ENCODE measurements at regions not wholly inside any gene's neighbourhood (a gene's known extent, or its start where the extent isn't known, plus 50 kb on each side); places are given as distances from the start of the nearest gene placed in this dataset.
"Not testable (repeated sequence)": the region's sequence is repeated elsewhere in the genome, so short reads cannot be mapped to it uniquely, and the experiment has no call there.

DNA sequence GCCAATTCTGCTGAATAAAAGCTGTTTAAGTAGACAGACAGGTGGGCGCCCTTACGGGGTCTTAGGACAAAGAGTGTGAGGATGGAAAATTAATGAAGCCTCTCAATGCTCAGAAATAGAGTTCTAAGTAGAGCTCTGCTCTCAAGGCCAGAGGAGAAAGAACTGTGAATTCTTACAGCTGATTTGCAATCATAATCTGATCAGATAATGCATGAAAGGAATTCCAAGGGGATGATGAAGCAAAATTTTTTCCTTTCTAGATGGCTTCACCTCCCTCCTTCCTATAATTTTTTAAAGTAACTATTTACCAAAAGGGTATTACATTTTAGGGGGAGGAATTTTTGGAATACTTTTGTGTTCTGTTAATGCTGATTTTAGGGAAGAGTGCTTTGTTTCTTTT is 308.1 kb upstream of the HS3ST5 start:
- DNase-seq (no peak), ATAC-seq (no peak)
- peaks cover 0 to 12% (median 8%) of the 10 kb centered on the region in 9 donors for H3K9me3 Mint-ChIP-seq
- H3K27ac Mint-ChIP-seq, result no peak overlapping the region
- no peak overlapping the region for H3K4me3 Mint-ChIP-seq
- H3K36me3 Mint-ChIP-seq, result no peaks in the 10 kb centered on the region
- no peaks in the 10 kb centered on the region for H3K4me1 Mint-ChIP-seq
- no peaks in the 10 kb centered on the region for H3K27me3 Mint-ChIP-seq
- POLR2A ChIA-PET, result interaction anchor here (0.6 kb wide), 1 partner anchor 13 kb away, joined by 3 read pairs; no protein-coding TSS in a partner anchor

DNA sequence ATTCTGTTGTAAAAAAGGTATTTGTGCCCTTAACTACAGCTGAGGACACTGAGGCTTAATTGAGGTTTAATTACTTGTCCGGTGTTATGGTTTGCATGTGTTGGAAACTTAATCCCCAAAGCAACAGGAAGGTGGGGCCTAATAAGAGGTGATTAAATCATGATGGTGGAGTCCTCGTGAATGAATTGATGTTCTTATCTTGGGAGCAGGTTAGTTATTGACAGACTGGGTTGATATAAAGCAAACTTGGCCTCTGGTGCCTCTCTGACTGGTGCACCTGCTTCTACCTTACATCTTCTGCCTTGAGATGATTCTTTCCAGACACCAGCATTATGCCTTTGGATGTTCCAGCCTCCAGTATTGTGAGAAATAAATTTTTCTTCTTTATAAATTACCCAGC is 306.5 kb upstream of the HS3ST5 start:
- Mint-ChIP-seq H3K9me3 (peaks cover 0 to 14% (median 9%) of the 10 kb centered on the region in 9 donors), H3K27ac (no peak overlapping the region), H3K36me3 (no peaks in the 10 kb centered on the region), H3K27me3 (no peaks in the 10 kb centered on the region), H3K4me1 (no peaks in the 10 kb centered on the region), H3K4me3 (no peak overlapping the region)
- ATAC-seq (no peak), DNase-seq (no peak)
- POLR2A ChIA-PET, result no interaction called here

DNA sequence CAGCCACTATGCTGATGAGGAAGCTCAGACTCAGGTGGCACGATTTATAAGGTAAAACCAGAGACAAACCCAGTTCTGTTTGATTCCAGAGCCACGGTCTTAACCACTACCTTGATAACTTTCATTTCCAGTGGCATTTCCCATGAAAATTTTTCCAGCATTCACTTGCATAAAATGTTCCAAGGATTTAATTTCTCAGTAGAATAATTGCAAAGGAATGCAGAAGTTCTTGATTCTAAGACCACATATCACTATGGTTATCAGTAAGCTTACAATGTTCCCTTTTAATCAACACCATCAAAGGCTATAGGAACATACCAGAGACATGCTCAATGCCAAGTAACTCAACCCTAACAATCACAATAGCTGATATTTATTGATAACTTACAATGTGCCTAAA is 306.0 kb upstream of the HS3ST5 start:
- H3K27ac Mint-ChIP-seq, result no peak overlapping the region
- POLR2A ChIA-PET, result no interaction called here
- no peaks in the 10 kb centered on the region for H3K27me3 Mint-ChIP-seq
- ATAC-seq, result no peak
- H3K4me3 Mint-ChIP-seq, result no peak overlapping the region
- peaks cover 0 to 14% (median 9%) of the 10 kb centered on the region in 9 donors for H3K9me3 Mint-ChIP-seq
- no peak for DNase-seq
- no peaks in the 10 kb centered on the region for H3K36me3 Mint-ChIP-seq
- no peaks in the 10 kb centered on the region for H3K4me1 Mint-ChIP-seq

DNA sequence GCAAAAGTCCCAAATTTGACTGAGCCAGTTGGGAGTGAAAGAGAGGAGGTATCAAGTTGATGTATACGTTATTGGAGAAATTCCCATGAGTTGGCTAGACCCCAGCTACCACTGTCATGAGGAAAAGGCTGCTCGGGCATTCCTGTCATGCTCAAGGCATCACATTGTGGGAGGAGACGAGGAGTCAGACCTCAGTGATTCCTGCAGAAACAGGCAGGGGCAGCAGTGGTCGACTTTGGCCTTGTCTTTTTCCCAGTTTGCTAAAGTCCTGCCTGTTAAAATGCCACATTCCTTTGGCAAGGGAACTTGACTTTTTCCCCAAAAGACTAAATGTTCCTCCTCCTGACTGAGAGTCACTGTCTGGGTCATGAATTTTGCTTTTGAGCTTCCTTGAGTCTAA is 295.5 kb upstream of the HS3ST5 start:
- ATAC-seq (no peak), DNase-seq (no peak)
- no peaks in the 10 kb centered on the region for H3K36me3 Mint-ChIP-seq
- peaks cover 0 to 17% (median 7%) of the 10 kb centered on the region in 9 donors for H3K9me3 Mint-ChIP-seq
- H3K27ac Mint-ChIP-seq, result no peak overlapping the region
- H3K4me1 Mint-ChIP-seq, result no peaks in the 10 kb centered on the region
- no peak overlapping the region for H3K4me3 Mint-ChIP-seq
- POLR2A ChIA-PET, result no interaction called here
- H3K27me3 Mint-ChIP-seq, result no peaks in the 10 kb centered on the region

DNA sequence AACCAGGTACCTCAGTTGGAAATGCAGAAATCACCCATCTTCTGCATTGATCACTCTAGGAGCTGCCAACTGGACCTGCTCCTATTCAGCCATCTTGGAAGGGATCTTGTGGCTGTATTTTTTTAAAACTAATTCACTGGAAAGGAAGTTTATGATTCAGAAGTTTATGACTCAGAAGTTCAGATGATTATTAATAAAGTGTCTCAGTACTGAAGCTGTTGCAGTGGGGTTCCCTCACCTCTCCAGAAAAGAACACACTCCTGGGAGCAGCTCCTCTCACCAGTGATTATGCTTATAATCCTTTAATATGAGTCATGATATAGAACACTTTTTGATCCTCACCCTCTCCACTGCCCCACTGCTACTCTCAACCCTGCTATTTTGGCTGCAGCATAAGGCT is 291.2 kb upstream of the HS3ST5 start:
- H3K9me3 Mint-ChIP-seq, result peaks cover 4 to 27% (median 14%) of the 10 kb centered on the region in 9 donors
- DNase-seq (no peak), ATAC-seq (no peak)
- H3K36me3 Mint-ChIP-seq, result no peaks in the 10 kb centered on the region
- no peaks in the 10 kb centered on the region for H3K27me3 Mint-ChIP-seq
- POLR2A ChIA-PET, result no interaction called here
- no peaks in the 10 kb centered on the region for H3K4me1 Mint-ChIP-seq
- no peak overlapping the region for H3K27ac Mint-ChIP-seq
- no peak overlapping the region for H3K4me3 Mint-ChIP-seq

DNA sequence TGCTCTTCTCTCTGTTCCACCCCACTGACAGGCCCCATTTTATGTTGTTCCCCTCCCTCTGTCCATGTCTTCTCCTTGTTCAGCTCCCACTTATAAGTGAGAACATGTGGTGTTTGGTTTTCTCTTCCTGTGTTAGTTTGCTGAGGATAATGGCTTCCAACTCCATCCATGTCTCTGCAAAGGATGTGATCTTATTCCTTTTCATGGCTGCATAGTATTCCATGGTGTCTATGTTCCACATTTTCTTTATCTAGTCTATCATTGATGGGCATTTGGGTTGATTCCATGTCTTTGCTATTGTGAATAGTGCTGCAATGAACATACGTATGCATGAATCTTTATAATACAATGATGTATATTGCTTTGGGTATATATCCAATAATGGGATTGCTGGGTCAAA is 283.4 kb upstream of the HS3ST5 start:
- H3K9me3 Mint-ChIP-seq, result peaks cover 8 to 40% (median 12%) of the 10 kb centered on the region in 9 donors
- H3K4me1 Mint-ChIP-seq, H3K4me3 Mint-ChIP-seq, ATAC-seq, H3K27me3 Mint-ChIP-seq, H3K36me3 Mint-ChIP-seq, H3K27ac Mint-ChIP-seq, POLR2A ChIA-PET, DNase-seq: not testable (repeated sequence)

DNA sequence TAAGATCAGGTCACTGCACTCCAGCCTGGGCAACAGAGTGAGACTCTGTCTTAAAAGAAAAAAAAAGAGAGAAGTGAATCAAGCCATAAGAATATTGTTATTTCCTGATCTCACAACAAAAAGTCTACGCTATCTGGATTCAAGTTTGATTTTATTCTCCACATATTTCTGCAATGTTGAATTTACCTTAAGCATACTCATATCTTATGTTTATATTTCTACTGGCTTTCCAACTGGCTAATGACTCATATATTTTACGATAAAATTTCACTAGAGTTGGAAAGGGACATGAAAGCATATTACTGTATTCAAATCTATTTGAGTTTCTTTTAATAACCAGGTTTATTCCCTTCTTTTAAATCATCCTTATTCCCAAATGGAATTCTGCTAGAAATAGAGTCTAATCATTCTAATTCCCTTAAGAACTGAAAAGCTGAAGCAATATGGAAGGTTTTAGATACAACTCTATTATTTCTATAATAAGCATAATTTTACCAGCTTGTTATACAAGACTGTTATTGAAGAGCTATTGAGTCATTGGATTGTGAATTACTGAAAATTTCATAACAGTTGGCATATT is 276.9 kb upstream of the HS3ST5 start:
- Mint-ChIP-seq H3K4me3 (no peak overlapping the region), H3K27me3 (no peaks in the 10 kb centered on the region), H3K27ac (no peak overlapping the region), H3K36me3 (no peaks in the 10 kb centered on the region), H3K4me1 (no peaks in the 10 kb centered on the region), H3K9me3 (peaks cover 0 to 18% (median 6%) of the 10 kb centered on the region in 9 donors)
- ATAC-seq, result no peak
- POLR2A ChIA-PET, result no interaction called here
- no peak for DNase-seq

DNA sequence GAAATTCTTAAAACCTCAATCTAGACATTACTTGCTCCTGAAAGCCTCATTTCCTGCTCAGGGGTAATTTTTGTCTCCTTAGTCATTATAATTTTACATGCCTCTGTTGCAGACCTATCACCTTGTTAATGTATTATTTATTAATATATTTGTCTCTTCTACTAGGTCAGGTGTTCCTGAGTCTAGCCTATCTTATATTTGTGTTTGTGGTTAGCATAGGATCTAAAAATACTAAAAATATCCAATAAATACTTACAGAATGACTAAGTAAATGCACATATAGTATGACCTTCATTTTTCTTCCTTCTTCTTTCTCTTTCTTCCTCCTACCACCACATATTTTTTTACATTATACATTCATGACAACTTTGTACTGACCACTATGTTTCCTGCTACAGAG is 268.9 kb upstream of the HS3ST5 start:
- DNase-seq (no peak), ATAC-seq (no peak)
- no peak overlapping the region for H3K27ac Mint-ChIP-seq
- no peaks in the 10 kb centered on the region for H3K27me3 Mint-ChIP-seq
- H3K9me3 Mint-ChIP-seq, result peaks cover 3 to 13% (median 6%) of the 10 kb centered on the region in 9 donors
- H3K36me3 Mint-ChIP-seq, result no peaks in the 10 kb centered on the region
- POLR2A ChIA-PET, result no interaction called here
- no peaks in the 10 kb centered on the region for H3K4me1 Mint-ChIP-seq
- H3K4me3 Mint-ChIP-seq, result no peak overlapping the region

DNA sequence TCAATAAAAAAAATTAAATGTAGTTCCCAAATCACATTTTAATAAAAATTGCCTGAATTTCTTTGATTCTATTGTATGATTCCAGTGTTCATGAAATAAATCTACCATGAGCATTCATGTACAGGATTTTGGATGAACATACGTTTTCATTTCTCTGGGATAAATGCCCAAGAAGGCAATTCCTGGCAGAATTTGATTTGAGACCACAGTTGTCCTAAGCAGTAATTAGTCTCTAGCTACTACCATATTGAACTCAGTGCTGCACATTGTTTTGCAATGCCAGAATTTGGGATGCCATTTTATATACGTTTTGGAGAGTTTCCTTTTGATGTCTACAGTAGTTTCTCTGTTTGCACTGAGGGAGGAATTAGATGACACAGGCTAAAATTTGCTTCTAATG is 265.3 kb upstream of the HS3ST5 start:
- Mint-ChIP-seq H3K27me3 (no peaks in the 10 kb centered on the region), H3K4me3 (no peak overlapping the region), H3K27ac (no peak overlapping the region), H3K36me3 (no peaks in the 10 kb centered on the region), H3K9me3 (peaks cover 3 to 21% (median 6%) of the 10 kb centered on the region in 9 donors), H3K4me1 (no peaks in the 10 kb centered on the region)
- ATAC-seq, result no peak
- POLR2A ChIA-PET, result no interaction called here
- no peak for DNase-seq

DNA sequence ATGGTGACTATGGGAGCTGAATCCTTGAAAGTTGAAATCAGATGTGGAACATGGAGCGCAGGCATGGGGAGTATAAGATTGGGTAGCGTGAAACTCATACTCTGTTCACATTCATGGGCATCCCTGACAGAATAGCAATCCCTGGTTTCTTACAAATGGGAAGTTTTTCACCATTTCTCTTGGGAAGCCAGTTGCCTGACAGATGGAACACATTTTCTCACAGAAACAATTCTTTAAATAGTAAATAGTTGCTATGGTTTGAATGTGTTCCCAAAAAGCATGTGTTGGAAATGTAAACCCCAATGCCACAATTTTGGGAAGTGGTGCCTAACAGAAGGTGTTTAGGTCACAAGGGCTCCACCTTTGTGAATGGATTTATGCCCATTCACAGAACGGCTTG is 262.8 kb upstream of the HS3ST5 start:
- no peak for ATAC-seq
- peaks cover 0 to 11% (median 3%) of the 10 kb centered on the region in 9 donors for H3K9me3 Mint-ChIP-seq
- H3K27me3 Mint-ChIP-seq, result no peaks in the 10 kb centered on the region
- H3K4me1 Mint-ChIP-seq, result no peaks in the 10 kb centered on the region
- H3K36me3 Mint-ChIP-seq, result no peaks in the 10 kb centered on the region
- H3K27ac Mint-ChIP-seq, result no peak overlapping the region
- H3K4me3 Mint-ChIP-seq, result no peak overlapping the region
- POLR2A ChIA-PET, result no interaction called here
- no peak for DNase-seq

DNA sequence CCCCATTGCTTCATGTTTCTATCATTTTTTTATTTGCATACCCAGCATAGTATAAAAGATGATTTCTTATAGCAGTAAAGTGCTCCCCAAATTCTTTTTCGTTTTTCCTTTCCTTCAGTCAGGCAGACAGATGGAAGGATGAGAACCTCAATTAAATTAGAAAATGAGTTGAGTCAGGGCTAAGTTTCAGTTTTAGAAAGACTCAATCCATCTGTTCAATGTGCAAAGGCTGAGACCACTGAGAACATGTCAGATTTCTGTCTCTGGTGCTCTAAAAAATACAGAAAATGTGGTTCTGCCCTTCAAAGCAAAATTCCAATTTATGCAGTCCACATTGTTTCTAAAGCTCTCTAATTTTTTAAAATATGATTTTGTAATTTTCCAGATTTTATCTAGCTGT is 257.6 kb upstream of the HS3ST5 start:
- peaks cover 0 to 11% (median 4%) of the 10 kb centered on the region in 9 donors for H3K9me3 Mint-ChIP-seq

DNA sequence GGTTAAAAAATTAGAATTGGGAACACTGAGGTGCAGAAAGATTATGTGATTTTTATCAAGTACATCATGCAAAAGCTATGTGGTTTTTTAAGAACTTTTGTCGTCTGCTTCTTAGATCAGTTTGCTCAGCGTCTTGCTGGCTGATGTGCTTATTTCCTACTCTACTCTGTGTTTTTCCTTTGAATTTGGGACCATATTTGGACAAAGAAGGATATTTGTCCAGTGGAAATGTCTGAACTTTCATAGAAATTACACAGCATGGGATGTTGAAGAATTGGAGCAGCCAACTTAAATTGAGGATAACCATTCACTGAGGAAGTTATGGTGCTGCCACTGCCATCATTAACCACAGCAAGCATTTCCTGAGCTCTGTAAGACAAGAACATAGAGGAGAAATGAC is 252.8 kb upstream of the HS3ST5 start:
- no peak overlapping the region for H3K4me3 Mint-ChIP-seq
- no peak overlapping the region for H3K27ac Mint-ChIP-seq
- H3K9me3 Mint-ChIP-seq, result peaks cover 0 to 17% (median 1%) of the 10 kb centered on the region in 9 donors
- no peaks in the 10 kb centered on the region for H3K27me3 Mint-ChIP-seq
- DNase-seq (no peak), ATAC-seq (no peak)
- H3K36me3 Mint-ChIP-seq, result no peaks in the 10 kb centered on the region
- no peaks in the 10 kb centered on the region for H3K4me1 Mint-ChIP-seq
- POLR2A ChIA-PET, result no interaction called here

More for the DNA sequence above, 257.6 kb upstream of the HS3ST5 start:
- Mint-ChIP-seq H3K4me1 (no peaks in the 10 kb centered on the region), H3K4me3 (no peak overlapping the region), H3K27me3 (no peaks in the 10 kb centered on the region), H3K36me3 (no peaks in the 10 kb centered on the region), H3K27ac (no peak overlapping the region)
- DNase-seq (no peak), ATAC-seq (no peak)
- POLR2A ChIA-PET, result no interaction called here

DNA sequence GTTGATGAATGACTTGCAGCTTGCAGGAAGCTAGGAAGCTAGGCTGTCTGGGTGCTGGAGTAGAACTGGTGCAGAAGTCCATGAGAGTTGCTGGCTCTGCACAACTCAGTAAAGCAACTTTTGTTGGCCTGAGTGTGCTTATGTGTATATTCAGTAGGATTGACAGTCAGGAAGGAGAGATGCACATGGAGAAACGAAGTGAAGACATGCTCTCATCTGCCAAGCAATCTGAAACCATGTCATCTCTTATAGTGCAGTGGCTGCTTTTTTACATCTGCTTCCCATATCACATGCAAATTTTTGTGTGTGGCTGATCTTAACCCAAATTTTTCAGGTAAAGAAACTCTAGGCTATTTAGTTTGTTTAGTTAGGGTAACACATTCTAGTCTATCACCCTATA is 252.4 kb upstream of the HS3ST5 start:
- Mint-ChIP-seq H3K27ac (no peak overlapping the region), H3K4me1 (no peaks in the 10 kb centered on the region), H3K27me3 (no peaks in the 10 kb centered on the region), H3K9me3 (peaks cover 0 to 17% (median 1%) of the 10 kb centered on the region in 9 donors), H3K36me3 (no peaks in the 10 kb centered on the region), H3K4me3 (no peak overlapping the region)
- POLR2A ChIA-PET, result no interaction called here
- DNase-seq, result no peak
- ATAC-seq, result no peak

DNA sequence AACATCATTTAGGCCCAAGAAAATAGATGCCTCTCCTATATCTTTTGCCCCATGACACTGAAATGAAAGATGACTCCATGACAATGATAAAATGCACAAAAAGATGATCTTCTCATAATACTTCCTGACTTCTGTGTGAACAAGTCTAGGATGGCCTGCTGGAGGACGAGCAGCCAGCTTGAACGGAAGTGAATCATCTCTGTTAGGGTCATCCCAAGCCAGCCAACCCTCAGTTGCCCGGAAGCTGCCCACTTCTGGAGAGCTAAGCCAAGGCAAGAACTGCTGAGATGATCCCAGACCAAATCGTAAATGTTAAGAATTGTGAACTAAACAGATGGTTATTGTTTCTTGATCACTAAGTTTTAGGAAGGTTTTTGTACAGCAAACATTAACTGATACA is 249.7 kb upstream of the HS3ST5 start:
- Mint-ChIP-seq H3K27ac (no peak overlapping the region), H3K36me3 (no peaks in the 10 kb centered on the region)

More for the DNA sequence above, 249.7 kb upstream of the HS3ST5 start:
- no peak overlapping the region for H3K4me3 Mint-ChIP-seq
- ATAC-seq, result no peak
- POLR2A ChIA-PET, result no interaction called here
- DNase-seq, result no peak
- H3K27me3 Mint-ChIP-seq, result no peaks in the 10 kb centered on the region
- no peaks in the 10 kb centered on the region for H3K4me1 Mint-ChIP-seq
- H3K9me3 Mint-ChIP-seq, result peaks cover 0 to 24% (median 2%) of the 10 kb centered on the region in 9 donors
